Fibroblast of villous mesenchyme (primary cell): ENCODE measurements at regions not wholly inside any gene's neighbourhood (a gene's known extent, or its start where the extent isn't known, plus 50 kb on each side); places are given as distances from the start of the nearest gene placed in this dataset.

Experiments
- DNase-seq: peaks from one replicate; pipeline ENCODE4 v3.0.0-alpha.2; 2010; ENCODE audit warnings: low read depth
- H3K4me3 ChIP-seq: 2 replicates; pipeline ENCODE4 v1.5.1; 2011; ENCODE audit warnings: low read depth, mild to moderate bottlenecking, low read length
- CTCF ChIP-seq: IDR thresholded peaks from 2 replicates; pipeline ENCODE4 v1.5.1; 2012; ENCODE audit warnings: low read depth, mild to moderate bottlenecking, low read length; ENCODE audit not compliant: insufficient read depth

GRCh38 chr3:25901796-25902195 is 111.9 kb downstream of the OXSM start:
- no peak for DNase-seq
- no peak overlapping the region for H3K4me3 ChIP-seq
- no peak for TF ChIP-seq CTCF

GRCh38 chr3:25902586-25902985 is 112.7 kb downstream of the OXSM start:
- no peak for TF ChIP-seq CTCF
- DNase-seq: no peak
- no peak overlapping the region for H3K4me3 ChIP-seq

- H3K4me3 ChIP-seq: no peak overlapping the region
- no peak for TF ChIP-seq CTCF
- DNase-seq: no peak
Measured at GRCh38 chr3:25903371-25904129, 113.7 kb downstream of the OXSM start.

- no peak for DNase-seq
Measured at GRCh38 chr3:25904206-25904605, 114.3 kb downstream of the OXSM start.

GRCh38 chr3:25906132-25906906 is 116.4 kb downstream of the OXSM start:
- no peak for DNase-seq
- TF ChIP-seq CTCF: no peak
- no peak overlapping the region for H3K4me3 ChIP-seq

More at GRCh38 chr3:25904206-25904605, 114.3 kb downstream of the OXSM start:
- no peak for TF ChIP-seq CTCF
- H3K4me3 ChIP-seq: no peak overlapping the region

- DNase-seq: no peak
- no peak for TF ChIP-seq CTCF
- no peak overlapping the region for H3K4me3 ChIP-seq
Measured at GRCh38 chr3:25907081-25907480, 117.2 kb downstream of the OXSM start.
